Activated naive CD4-positive, alpha-beta T cell (primary cell): ENCODE measurements at regions not wholly inside any gene's neighbourhood (a gene's known extent, or its start where the extent isn't known, plus 50 kb on each side); places are given as distances from the start of the nearest gene placed in this dataset.
"Not testable (repeated sequence)": the region's sequence is repeated elsewhere in the genome, so short reads cannot be mapped to it uniquely, and the experiment has no call there.

Experiments used
- DNase-seq, 4 experiments: peaks; one replicate each; lab custom pipeline; 2025; lab: John Stamatoyannopoulos, UW

DNA sequence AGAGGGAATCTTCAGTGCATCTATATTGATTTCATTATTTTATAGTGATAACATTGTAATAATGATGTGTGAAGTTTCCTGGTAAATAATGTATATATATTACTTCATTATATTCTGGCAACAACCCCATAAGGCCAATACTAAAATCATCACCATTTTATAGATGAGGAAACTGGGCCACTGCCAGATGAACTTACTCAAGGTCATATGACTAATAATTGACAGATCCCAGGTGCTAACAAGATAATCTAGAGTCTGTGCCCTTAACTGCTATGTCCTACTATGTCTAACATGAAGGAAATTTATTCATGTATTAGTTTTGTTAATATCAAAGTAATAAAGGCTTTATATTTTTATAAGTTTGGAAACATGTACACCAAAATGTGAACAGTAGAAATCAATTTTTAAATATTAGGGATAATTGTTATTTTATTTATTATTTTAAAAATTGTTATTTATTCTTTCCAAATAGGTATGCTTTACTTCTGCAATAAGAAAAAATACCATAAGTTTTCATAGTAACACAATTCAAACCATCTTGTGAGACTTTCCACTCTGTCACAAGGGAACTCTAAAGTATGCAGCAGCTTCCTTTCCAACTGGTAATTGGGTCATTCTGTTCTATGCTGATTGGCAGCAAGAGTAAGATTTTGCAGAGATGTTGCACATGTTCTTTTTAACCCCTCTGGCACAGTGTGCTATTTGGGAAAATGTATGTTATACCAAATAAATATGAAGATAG is 90.8 kb upstream of the CMC1 start:
- no peak for DNase-seq

DNA sequence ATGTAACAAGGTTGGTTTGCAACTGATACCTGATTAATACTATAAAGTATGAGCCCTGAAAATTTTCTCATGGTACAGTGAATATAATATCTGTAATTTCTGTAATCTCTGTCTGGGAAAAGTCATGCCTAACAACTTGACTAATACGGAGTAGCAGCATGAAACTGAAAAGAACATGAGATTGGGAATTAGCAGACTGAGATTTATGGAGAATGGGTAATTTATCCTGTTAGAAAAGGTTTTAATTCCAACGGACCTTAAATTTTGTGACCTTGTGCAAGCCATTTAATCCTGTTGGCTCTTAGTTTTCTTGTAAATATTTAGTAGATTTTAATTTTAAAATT is 90.2 kb upstream of the CMC1 start:
- no peak for DNase-seq

DNA sequence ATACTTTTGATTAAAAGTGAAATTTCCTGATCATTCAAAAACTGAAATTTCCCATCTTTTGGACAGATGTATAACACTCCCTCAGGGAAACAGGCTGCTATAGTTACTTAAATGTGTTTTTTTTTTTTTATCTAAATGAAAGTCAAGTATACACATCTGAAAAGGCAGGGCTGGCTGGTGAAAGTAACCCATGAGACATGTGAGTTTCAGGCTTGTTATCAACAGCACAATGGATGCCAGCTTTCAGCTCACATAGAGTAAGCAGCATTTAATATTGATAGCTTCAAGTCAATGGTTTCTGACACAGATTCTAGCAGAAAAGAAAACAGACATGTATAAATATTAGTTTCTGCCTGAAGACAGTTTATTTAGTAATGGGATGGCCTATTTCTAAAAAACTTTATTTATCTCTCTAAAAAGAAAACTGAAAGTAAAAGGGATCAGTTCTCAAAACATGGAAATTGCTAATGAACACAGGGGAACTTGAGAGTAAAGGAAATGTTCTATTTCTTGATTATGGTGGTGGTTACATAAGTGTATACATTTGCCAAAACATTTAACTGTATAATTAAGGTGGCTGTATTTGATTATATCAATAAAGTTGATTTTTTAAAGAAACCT is 89.7 kb upstream of the CMC1 start:
- DNase-seq, result no peak

DNA sequence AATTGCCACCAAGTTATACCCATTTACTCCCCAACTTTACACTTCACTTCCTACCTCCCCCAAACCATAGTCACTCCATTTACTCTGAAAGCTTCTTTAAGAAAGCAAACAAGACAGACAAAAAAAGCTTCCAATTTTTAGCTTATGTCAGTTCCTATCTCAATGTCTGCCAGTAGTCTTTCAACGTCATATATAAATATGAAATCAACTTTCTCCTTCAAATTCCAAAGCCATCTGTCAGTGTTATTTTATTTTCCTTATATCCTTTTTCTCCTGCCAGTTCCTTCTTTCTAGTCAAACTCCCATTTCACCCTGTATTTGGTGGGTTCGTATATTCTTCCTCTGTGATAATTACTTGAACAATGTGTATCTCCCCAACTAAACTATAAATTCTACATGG is 85.8 kb upstream of the CMC1 start:
- DNase-seq, result no peak

DNA sequence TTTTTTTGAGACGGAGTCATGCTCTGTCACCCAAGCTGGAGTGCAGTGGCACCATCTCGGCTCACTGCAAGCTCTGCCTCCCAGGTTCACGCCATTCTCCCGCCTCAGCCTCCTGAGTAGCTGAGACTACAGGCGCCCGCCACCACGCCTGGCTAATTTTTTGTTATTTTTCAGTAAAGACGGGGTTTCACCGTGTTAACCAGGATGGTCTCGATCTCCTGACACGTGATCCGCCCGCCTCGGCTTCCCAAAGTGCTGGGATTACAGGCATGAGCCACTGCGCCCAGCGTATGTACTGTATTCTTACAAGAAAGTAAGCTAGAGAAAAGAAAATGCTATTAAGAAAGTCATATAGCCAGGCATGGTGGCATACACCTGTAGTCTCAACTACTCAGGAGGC is 84.8 kb upstream of the CMC1 start:
- not testable (repeated sequence) for DNase-seq

DNA sequence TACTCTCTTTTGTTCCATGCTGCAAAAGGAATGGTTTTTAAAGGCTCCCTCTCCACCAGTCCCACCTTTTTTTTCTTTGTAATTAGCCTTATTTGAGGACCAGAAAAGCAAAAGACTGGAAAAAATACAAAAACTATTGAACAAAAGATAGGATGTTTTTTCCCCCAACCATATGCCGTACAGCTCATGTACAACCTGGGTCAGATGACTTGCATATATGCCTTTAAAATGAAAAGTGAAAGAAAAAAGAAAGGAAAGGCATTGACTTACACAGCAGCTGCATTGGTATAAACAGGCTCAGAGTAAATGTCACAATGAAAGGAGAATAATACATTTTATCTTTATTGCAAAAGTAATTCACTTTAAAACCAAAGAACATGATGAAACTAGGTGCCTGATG is 69.5 kb upstream of the CMC1 start:
- no peak for DNase-seq

DNA sequence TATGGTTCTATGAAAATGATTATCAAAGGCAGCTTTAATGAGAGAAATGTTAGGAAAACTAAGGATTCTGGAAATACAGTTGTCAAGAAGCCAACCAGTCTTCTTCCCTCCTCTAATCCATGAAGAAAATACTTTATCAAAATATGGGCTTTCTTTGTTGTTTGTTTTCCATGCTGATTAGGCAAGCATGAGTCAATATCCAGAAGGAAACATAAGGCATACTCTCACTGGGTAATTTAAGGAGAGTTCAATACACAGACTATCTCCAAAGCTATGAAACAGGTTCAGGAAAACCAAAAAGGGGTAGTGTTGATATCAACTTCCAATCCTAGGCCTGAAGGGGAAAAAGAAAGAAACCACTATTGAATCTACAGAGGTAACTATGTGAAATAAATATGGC is 68.7 kb upstream of the CMC1 start:
- DNase-seq, result no peak

DNA sequence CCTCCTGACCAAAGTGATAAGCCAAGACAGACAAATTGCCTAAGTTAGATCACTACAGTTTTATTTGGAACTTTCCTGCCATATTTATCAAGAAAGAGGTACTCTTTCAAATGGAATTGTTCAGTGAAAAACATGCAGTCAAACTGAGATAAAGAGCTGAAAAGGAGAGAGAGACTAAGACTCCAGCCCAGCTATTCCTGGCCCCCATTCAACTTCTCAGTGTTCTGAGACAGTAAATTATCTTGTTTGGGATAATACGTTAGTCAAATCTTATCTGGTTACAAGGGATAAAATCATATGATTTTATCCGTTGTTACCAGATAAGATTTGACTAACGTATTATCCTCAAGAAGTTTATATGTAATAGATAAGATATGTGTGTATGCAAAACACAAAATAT is 67.6 kb upstream of the CMC1 start:
- DNase-seq, result no peak

DNA sequence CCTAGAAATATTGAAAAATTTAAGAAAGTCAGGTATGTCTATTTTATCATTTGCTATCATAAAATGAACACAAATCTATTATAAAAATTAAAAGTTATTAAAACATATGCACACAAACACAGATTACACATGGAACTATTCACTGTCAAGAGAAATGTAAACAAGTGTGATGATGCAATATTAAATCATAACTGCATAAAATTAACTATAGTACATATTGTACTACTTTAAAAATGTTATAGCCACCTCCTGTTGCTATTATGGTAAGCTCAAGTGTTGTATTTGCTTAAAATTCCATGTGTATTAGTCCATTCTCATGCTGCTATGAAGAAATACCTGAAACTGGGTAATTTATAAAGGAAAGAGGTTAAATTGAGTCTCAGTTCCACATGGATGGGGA is 54.7 kb upstream of the CMC1 start:
- no peak for DNase-seq

DNA sequence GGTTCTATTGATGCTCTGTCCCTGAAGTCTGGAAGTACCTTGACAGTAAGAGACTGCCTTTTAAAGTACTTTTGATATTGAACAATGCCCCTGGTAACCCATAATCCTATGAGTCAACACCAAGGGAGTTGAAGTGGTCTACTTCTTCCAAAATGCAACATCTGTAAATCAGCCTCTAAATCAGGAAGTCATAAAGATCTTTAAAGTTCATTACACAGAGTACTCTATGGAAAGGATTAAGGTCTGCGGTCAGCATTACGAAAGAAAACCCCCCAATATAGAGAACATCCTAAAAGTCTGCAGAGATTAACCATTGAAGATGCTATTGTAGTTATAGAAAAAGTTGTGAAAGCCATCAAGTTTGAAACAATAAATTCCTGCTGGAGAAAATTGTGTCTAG is 52.7 kb upstream of the CMC1 start:
- DNase-seq, result no peak

DNA sequence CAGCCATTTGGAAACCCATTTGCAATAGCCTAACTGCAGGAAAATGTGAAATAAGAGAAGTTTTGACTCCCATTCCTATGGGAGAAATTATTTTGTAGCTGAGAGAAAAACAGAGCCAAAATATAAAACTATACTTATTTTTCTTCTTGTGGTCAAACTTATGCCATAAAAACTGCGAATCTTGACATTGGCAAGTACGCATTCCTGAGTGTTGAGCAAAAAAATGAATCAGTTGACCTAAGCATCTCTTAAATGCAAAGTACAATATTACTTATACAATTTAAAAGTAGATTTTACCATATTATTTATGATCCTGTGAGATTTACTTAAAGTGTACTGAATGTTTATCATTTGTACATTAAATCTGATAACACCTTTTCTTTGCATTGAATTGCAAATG is 50.1 kb upstream of the CMC1 start:
- DNase-seq, result no peak
